K562 (cell line): ENCODE measurements at regions not wholly inside any gene's neighbourhood (a gene's known extent, or its start where the extent isn't known, plus 50 kb on each side); places are given as distances from the start of the nearest gene placed in this dataset.

ENCODE experiments used
- ATAC-seq: fragments of 200-7000 bp; cut with Tn5 transposase; 3 replicates; pipeline ENCODE4 v1.9.1; 2020; ENCODE audit warnings: moderate library complexity
- BruUV-seq: library from RNA; stranded (reverse); fragments of 400-500 nt; replicated peaks from 2 replicates; lab custom pipeline; 2021; lab: Mats Ljungman, UMichigan
- CTCF ChIA-PET: fragments of 300-600 bp; formaldehyde crosslinking; extraction: SDS; loops from one replicate; lab custom pipeline; 2021; ENCODE audit warnings: low intra/inter-chr PET ratio; lab: Yijun Ruan, JAX
- POLR2A ChIA-PET: fragments of 300-600, 350-650 bp; sonication (Branson Sonifier 250); formaldehyde crosslinking; extraction: SDS; loops from one replicate; lab custom pipeline; 2021; ENCODE audit warnings: antibody characterized with exemption, inconsistent platforms; lab: Yijun Ruan, JAX
- DNase-seq, 4 experiments: peaks; one replicate each; pipeline versions ENCODE4 v3.0.0 to v3.0.0-alpha.2; 2011 to 2018; ENCODE audit warnings: low spot score in 3 of 4, mixed read lengths in 3 of 4; ENCODE audit errors: extremely low read depth in 1 of 4
- FAIRE-seq: peaks from 2 replicates; lab custom pipeline; 2011; peaks lifted over from hg19 to GRCh38; lab: Jason Lieb, UNC
- H2AFZ ChIP-seq: 2 replicates; pipeline ENCODE4 v1.6.0; 2011; ENCODE audit warnings: low read depth, low read length, control low read depth, inconsistent platforms
- H3K27ac ChIP-seq: fragments of 200-600 bp; 3 replicates; pipeline ENCODE4 v1.8.0; 2011; ENCODE audit warnings: low read depth, mild to moderate bottlenecking, control low read depth, inconsistent platforms, low read length, moderate library complexity, mixed read lengths; ENCODE audit errors: extremely low read depth
- H3K27me3 ChIP-seq, 2 experiments: fragments of 300-600 bp in 1 of 2; 2 replicates in 1 of 2; 3 replicates in 1 of 2; pipeline versions ENCODE4 v1.6.0 to v1.8.0; 2011; ENCODE audit warnings: inconsistent platforms in 2 of 2, low read length in 2 of 2, mild to moderate bottlenecking in 1 of 2, mixed read lengths in 1 of 2, moderate library complexity in 1 of 2; ENCODE audit not compliant: control insufficient read depth in 2 of 2, insufficient read depth in 2 of 2
- H3K36me3 ChIP-seq: fragments of 300-600 bp; 3 replicates; pipeline ENCODE4 v1.8.0; 2011; ENCODE audit warnings: mild to moderate bottlenecking, low read length, inconsistent platforms; ENCODE audit not compliant: control insufficient read depth, insufficient read depth
- H3K4me1 ChIP-seq, 2 experiments: fragments of 200-600 bp in 1 of 2; replicated peaks in 1 of 2; 2 replicates in 1 of 2; 3 replicates in 1 of 2; pipeline versions ENCODE4 v1.5.1 to v1.8.0; 2011; ENCODE audit warnings: inconsistent platforms in 2 of 2, low read length in 2 of 2, mild to moderate bottlenecking in 1 of 2, mixed read lengths in 1 of 2, moderate library complexity in 1 of 2; ENCODE audit not compliant: control insufficient read depth in 2 of 2, insufficient read depth in 2 of 2
- H3K4me2 ChIP-seq: 2 replicates; pipeline ENCODE4 v1.6.1; 2011; ENCODE audit warnings: low read length, control low read depth, inconsistent platforms, mixed read lengths; ENCODE audit not compliant: insufficient read depth
- H3K4me3 ChIP-seq: fragments of 200-600 bp; sonication (generic), shearing (Covaris generic); 2 replicates; pipeline ENCODE4 v1.5.1; 2016; ENCODE audit warnings: control low read depth, inconsistent platforms
- H3K79me2 ChIP-seq: fragments of 200-600 bp; 3 replicates; pipeline ENCODE4 v1.8.0; 2011; ENCODE audit warnings: low read length, inconsistent platforms; ENCODE audit not compliant: control insufficient read depth, insufficient read depth
- H3K9ac ChIP-seq, 2 experiments: 2 replicates each; pipeline versions ENCODE4 v1.6.0 to v1.6.1; 2011; ENCODE audit warnings: low read depth in 2 of 2, low read length in 2 of 2, control low read depth in 1 of 2, inconsistent platforms in 1 of 2, mild to moderate bottlenecking in 1 of 2, mixed read lengths in 1 of 2; ENCODE audit not compliant: insufficient read depth in 1 of 2
- H3K9me1 ChIP-seq: one replicate; pipeline ENCODE4 v1.6.0; 2011; ENCODE audit warnings: inconsistent platforms, mild to moderate bottlenecking, low read length, moderate library complexity; ENCODE audit not compliant: control insufficient read depth, insufficient read depth
- H3K9me3 ChIP-seq: replicated peaks from 2 replicates; pipeline ENCODE4 v1.5.1; 2011; ENCODE audit warnings: low read depth, low read length, inconsistent platforms; ENCODE audit not compliant: control insufficient read depth, insufficient read depth
- H4K20me1 ChIP-seq: replicated peaks from 2 replicates; pipeline ENCODE4 v1.6.1; 2011; ENCODE audit warnings: low read length, inconsistent platforms, mixed read lengths; ENCODE audit not compliant: control insufficient read depth, insufficient read depth
- BACH1 ChIP-seq: fragments of 200-800 bp; sonication (Bioruptor generic); IDR thresholded peaks from 2 replicates; pipeline ENCODE4 v1.6.1; 2016; ENCODE audit warnings: missing genetic modification characterization, missing compliant biosample characterization
- CBX2 ChIP-seq: fragments of 200-600 bp; sonication (generic); IDR thresholded peaks from one replicate; pipeline ENCODE4 v1.6.1; 2012; ENCODE audit warnings: mild to moderate bottlenecking, low read length, inconsistent platforms; ENCODE audit not compliant: insufficient read depth, poor library complexity, severe bottlenecking
- DEAF1 ChIP-seq: fragments of 450-650 bp; formaldehyde crosslinking; IDR thresholded peaks from 2 replicates; pipeline ENCODE4 v1.4.0; 2020; ENCODE audit warnings: mild to moderate bottlenecking, moderate library complexity
- EGR1 ChIP-seq: fragments of 450-650 bp; conservative IDR thresholded peaks from 2 replicates; pipeline ENCODE4 v1.6.1; 2017; ENCODE audit warnings: mild to moderate bottlenecking
- GABPB1 ChIP-seq: sonication (generic); formaldehyde crosslinking; IDR thresholded peaks from 2 replicates; pipeline ENCODE4 v1.8.0; 2022; ENCODE audit warnings: mild to moderate bottlenecking, missing genetic modification reagents
- GATAD2B ChIP-seq: fragments of 450-650 bp; IDR thresholded peaks from 2 replicates; pipeline ENCODE4 v1.6.1; 2017; ENCODE audit warnings: mild to moderate bottlenecking, borderline replicate concordance
- GTF2E2 ChIP-seq: fragments of 200-800 bp; sonication (Bioruptor generic); IDR thresholded peaks from 2 replicates; pipeline ENCODE4 v1.6.1; 2016; ENCODE audit warnings: missing genetic modification characterization, missing compliant biosample characterization
- LEF1 ChIP-seq: fragments of 450-650 bp; IDR thresholded peaks from 2 replicates; pipeline ENCODE4 v1.6.1; 2016; ENCODE audit warnings: mild to moderate bottlenecking
- MCM7 ChIP-seq, 2 experiments: fragments of 450-650 bp; IDR thresholded peaks; 2 replicates each; pipeline ENCODE4 v1.6.1; 2016 to 2018
- MTF1 ChIP-seq: fragments of 250-450 bp; sonication (Bioruptor Pico); IDR thresholded peaks from 2 replicates; pipeline ENCODE4 v1.9.0; 2021; ENCODE audit warnings: moderate library complexity, mild to moderate bottlenecking, inconsistent platforms, borderline replicate concordance
- NR4A1 ChIP-seq, 2 experiments: fragments of 250-450 bp in 1 of 2; fragments of 450-650 bp in 1 of 2; sonication (Bioruptor Pico) in 1 of 2; IDR thresholded peaks; 2 replicates each; pipeline versions ENCODE4 v1.4.0 to v1.6.1; 2016 to 2020; ENCODE audit warnings: mild to moderate bottlenecking in 2 of 2, missing compliant biosample characterization in 1 of 2, missing genetic modification characterization in 1 of 2, moderate library complexity in 1 of 2
- PHF8 ChIP-seq: fragments of 200-600 bp; sonication (generic); IDR thresholded peaks from 2 replicates; pipeline ENCODE4 v1.6.1; 2012; ENCODE audit warnings: mixed run types, mild to moderate bottlenecking, inconsistent platforms, low read length, moderate library complexity, borderline replicate concordance
- PTTG1 ChIP-seq: fragments of 450-650 bp; IDR thresholded peaks from 2 replicates; pipeline ENCODE4 v1.6.1; 2016; ENCODE audit warnings: low read depth, mild to moderate bottlenecking, missing genetic modification characterization, missing compliant biosample characterization
- SMARCB1 ChIP-seq: IDR thresholded peaks from 2 replicates; pipeline ENCODE4 v1.6.1; 2011; ENCODE audit warnings: improper control_type of control experiment, low read depth; ENCODE audit not compliant: insufficient read length
- ZC3H4 ChIP-seq: sonication (generic); formaldehyde crosslinking; IDR thresholded peaks from 2 replicates; pipeline ENCODE4 v1.9.0; 2021; ENCODE audit warnings: missing genetic modification reagents, borderline replicate concordance
- ZNF274 ChIP-seq: IDR thresholded peaks from 2 replicates; pipeline ENCODE4 v1.6.1; 2011; ENCODE audit warnings: low read depth, mild to moderate bottlenecking, low read length, moderate library complexity, borderline replicate concordance
- ZNF436 ChIP-seq: fragments of 250-450, 450-650 bp; sonication (Bioruptor Pico); formaldehyde crosslinking; IDR thresholded peaks from 2 replicates; pipeline ENCODE4 v1.7.0; 2020; ENCODE audit warnings: mild to moderate bottlenecking
- ZNF830 ChIP-seq: fragments of 250-450 bp; sonication (Bioruptor Pico); IDR thresholded peaks from 2 replicates; pipeline ENCODE4 v1.5.0; 2021; ENCODE audit warnings: mild to moderate bottlenecking
- WGBS: fragments of 100-300 bp; shearing (Covaris generic); methylation state at CpG from one replicate; pipeline ENCODE4 v1.1.6; 2016; ENCODE audit warnings: low coverage, mixed read lengths; ENCODE audit not compliant: insufficient coverage; ENCODE audit errors: missing lambda C conversion rate; 5-methylcytosine and 5-hydroxymethylcytosine counted together
- in situ Hi-C: fragments of 300-500 bp; cut with MboI; formaldehyde crosslinking; loops from 4 replicates; pipeline ENCODE4 v1.15.0; 2018; ENCODE audit warnings: inconsistent platforms, mixed read lengths
- intact Hi-C: fragments of 100-400 bp; cut with micrococcal nuclease; formaldehyde crosslinking; loops from 2 replicates; pipeline ENCODE4 v1.14.2; 2022

- Histone ChIP-seq H3K9ac (no peak overlapping the region), H4K20me1 (no peaks in the 10 kb centered on the region), H3K79me2 (no peaks in the 10 kb centered on the region), H3K27ac (no peak overlapping the region), H3K4me3 (no peak overlapping the region), H3K4me2 (no peak overlapping the region), H3K36me3 (no peaks in the 10 kb centered on the region), H3K27me3 (no peaks in the 10 kb centered on the region), H3K4me1 (no peaks in the 10 kb centered on the region), H3K9me3 (no peaks in the 10 kb centered on the region), H2AFZ (no peak overlapping the region), H3K9me1 (no peaks in the 10 kb centered on the region)
- ATAC-seq, result no peak
- FAIRE-seq, result no peak
- no TSS peak for BruUV-seq
- no peak for DNase-seq
- CTCF ChIA-PET, result no interaction called here
- in situ Hi-C loops (no loop called here), intact Hi-C loops (no loop called here)
- 7% methylated on average over 4 of the region's 7 CpGs for WGBS
- POLR2A ChIA-PET, result no interaction called here
- TF ChIP-seq GTF2E2 (tag) (no peak), DEAF1 (CRISPR knock-in tag) (no peak), EGR1 (no peak), ZC3H4 (CRISPR knock-in tag) (no peak), GATAD2B (no peak), LEF1 (no peak)
Observed at GRCh38 chr4:181030961-181031360, 1212.2 kb upstream of the TENM3 start.

- Histone ChIP-seq H3K36me3 (no peaks in the 10 kb centered on the region), H3K9me1 (no peaks in the 10 kb centered on the region), H3K4me3 (no peak overlapping the region), H3K79me2 (no peaks in the 10 kb centered on the region), H3K27ac (no peak overlapping the region), H3K9ac (no peak overlapping the region), H2AFZ (no peak overlapping the region), H3K4me1 (no peaks in the 10 kb centered on the region), H3K4me2 (no peak overlapping the region), H3K9me3 (no peaks in the 10 kb centered on the region), H3K27me3 (no peaks in the 10 kb centered on the region), H4K20me1 (no peaks in the 10 kb centered on the region)
- WGBS, result 1% methylated on average over 4 of the region's 4 CpGs
- no TSS peak for BruUV-seq
- ChIA-PET CTCF (no interaction called here), POLR2A (no interaction called here)
- intact Hi-C loops (no loop called here), in situ Hi-C loops (no loop called here)
- ATAC-seq, result no peak
- FAIRE-seq, result no peak
- no peak for DNase-seq
- TF ChIP-seq GABPB1 (CRISPR knock-in tag) (no peak), MTF1 (no peak), MCM7 (IDR thresholded peaks at IDR 0.05) (no peak), SMARCB1 (no peak), ZNF274 (no peak), ZNF436 (no peak), BACH1 (tag) (no peak), PTTG1 (no peak), ZNF830 (CRISPR knock-in tag) (no peak), NR4A1 (CRISPR knock-in tag; IDR thresholded peaks at IDR 0.05) (no peak), NR4A1 (tag; IDR thresholded peaks at IDR 0.05) (no peak), PHF8 (no peak), CBX2 (no peak)
Observed at GRCh38 chr4:181043486-181043885, 1199.7 kb upstream of the TENM3 start.
